Inflammatory macrophage (primary cell): ENCODE measurements at regions not wholly inside any gene's neighbourhood (a gene's known extent, or its start where the extent isn't known, plus 50 kb on each side); places are given as distances from the start of the nearest gene placed in this dataset.
A peak's percentile ranks its signal among the peaks of the same experiment; 100 is the strongest.

Source experiments
- DNase-seq, 2 donors: peaks; one replicate each; pipeline ENCODE4 v3.0.0-alpha.2; 2020 to 2022

- no peak for DNase-seq
Measured at GRCh38 chr1:72932025-72932424, 649.7 kb upstream of the NEGR1 start.

GRCh38 chr1:72930528-72930927 is 648.2 kb upstream of the NEGR1 start:
- no peak for DNase-seq

GRCh38 chr1:72918940-72919339 is 636.6 kb upstream of the NEGR1 start:
- no peak for DNase-seq

GRCh38 chr1:72917920-72918319 is 635.6 kb upstream of the NEGR1 start:
- no peak for DNase-seq

- no peak for DNase-seq
Measured at GRCh38 chr1:72915581-72915980, 633.2 kb upstream of the NEGR1 start.

DNA sequence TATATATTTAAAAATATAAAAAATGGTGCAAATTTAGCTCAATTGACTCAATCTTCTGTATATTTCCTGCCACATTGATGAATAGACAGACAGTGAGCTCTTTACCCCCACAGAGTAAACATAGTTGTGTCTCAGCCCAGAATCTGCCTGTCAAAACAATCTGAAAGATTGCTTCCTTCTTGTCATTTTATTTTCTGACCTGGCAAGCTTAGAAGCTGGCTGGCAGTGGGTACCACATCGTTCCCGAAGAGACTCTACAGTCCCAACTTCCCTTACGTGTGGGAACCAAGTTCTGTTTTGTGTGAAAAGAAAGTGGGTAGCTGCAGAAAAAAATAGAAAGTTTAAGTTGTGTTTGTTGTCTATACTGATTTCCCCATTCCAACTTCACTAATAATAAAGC is 629.3 kb upstream of the NEGR1 start:
- DNase-seq = no peak

DNA sequence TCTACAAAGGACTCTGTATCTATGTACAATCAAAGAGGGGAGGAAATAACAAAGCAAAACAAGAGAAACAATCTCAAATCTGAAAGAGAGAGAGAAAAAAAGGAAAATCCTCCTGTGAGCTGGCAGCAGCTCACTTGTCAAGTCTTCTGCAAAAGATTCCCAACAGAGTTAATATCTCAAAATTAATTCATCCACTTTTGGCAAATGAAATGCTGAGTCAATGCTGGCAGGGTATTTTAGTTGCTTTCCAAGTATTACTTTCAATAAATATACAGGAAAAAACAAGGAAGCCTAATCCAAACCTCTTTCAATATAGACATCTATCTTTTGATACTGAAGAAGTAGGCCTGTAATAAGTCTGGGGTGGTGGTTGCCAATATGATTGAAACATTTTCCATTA is 613.9 kb upstream of the NEGR1 start:
- no peak for DNase-seq

GRCh38 chr1:72892461-72892860 is 610.1 kb upstream of the NEGR1 start:
- no peak for DNase-seq

- DNase-seq = no peak
Measured at GRCh38 chr1:72891976-72892375, 609.6 kb upstream of the NEGR1 start.

DNA sequence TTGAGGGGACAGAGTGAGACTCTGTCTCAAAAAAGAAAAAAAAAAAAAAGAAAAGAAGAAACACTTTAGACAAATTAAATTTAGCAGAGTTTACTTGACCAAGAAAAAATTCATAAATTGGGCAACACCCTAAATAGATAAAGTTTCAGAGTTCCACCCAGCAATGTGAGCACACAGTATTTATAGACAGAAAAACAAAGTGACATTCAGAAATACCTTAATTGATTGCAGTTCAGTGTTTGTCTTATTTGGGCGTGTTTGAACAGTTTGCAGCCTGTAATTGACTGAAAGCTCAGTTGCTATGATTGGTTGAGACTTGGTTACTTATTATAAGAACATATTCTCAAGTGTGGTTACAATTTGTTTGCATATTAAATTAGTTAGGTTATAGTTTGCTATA is 603.5 kb upstream of the NEGR1 start:
- no peak for DNase-seq

GRCh38 chr1:72885017-72885416 is 602.7 kb upstream of the NEGR1 start:
- no peak for DNase-seq

DNA sequence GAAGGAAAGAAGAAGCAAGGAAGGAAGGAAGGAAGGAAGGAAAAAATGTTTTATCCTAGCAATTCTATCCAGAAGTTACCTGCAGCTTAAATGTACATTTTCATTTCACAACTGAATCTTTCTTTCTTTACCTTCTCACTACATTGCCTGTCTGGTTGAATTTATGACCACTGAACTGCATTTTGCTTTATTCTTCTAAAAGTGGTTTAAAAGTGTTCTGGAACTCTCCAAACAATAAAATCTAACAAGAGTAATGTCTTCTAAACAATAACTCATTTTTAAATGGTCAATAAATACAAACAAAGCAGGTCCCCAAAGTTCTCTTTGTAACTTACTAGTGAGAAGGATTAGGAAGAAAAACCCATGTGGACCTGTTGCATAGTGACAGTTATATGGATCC is 587.5 kb upstream of the NEGR1 start:
- DNase-seq = no peak

- DNase-seq = no peak
Measured at GRCh38 chr1:72869441-72869840, 587.1 kb upstream of the NEGR1 start.

- no peak for DNase-seq
Measured at GRCh38 chr1:72851597-72851996, 569.3 kb upstream of the NEGR1 start.

DNA sequence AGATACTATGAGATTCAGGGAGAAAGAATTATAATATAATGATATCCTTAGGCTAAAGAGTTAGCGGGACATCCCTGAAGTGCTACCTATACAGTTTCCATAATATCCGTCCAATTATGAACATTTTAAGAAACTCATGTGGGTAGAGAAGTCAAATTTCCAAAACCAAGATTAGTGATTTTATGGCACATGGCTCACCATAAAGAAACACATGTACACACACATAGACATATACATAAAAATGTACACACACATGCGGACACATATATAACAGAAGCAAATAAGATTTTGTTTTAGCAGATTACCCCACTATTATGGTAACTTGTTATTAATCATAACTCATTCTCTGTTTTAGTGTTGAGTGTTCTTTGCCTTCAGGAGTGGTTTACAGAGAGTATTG is 566.7 kb upstream of the NEGR1 start:
- DNase-seq = no peak

DNA sequence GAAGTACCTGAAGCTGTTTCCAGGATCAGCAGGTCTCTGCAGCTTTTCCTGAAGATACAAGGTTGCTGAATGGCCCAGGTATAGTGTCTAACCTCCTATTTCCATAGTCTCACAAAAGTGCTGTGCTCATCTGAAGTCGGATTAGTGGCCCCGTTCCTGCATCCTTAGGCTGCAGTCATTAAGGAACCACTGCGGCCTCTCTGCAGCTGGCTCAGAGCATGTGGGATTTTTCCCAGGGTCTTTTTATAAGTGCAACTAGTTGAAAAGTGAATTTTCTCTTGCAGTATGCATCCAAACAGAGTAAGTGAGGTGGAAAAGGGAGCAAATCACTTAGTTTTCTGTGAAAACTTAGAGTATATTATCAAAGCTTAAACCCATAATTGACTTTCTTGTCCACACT is 565.3 kb upstream of the NEGR1 start:
- DNase-seq = no peak

DNA sequence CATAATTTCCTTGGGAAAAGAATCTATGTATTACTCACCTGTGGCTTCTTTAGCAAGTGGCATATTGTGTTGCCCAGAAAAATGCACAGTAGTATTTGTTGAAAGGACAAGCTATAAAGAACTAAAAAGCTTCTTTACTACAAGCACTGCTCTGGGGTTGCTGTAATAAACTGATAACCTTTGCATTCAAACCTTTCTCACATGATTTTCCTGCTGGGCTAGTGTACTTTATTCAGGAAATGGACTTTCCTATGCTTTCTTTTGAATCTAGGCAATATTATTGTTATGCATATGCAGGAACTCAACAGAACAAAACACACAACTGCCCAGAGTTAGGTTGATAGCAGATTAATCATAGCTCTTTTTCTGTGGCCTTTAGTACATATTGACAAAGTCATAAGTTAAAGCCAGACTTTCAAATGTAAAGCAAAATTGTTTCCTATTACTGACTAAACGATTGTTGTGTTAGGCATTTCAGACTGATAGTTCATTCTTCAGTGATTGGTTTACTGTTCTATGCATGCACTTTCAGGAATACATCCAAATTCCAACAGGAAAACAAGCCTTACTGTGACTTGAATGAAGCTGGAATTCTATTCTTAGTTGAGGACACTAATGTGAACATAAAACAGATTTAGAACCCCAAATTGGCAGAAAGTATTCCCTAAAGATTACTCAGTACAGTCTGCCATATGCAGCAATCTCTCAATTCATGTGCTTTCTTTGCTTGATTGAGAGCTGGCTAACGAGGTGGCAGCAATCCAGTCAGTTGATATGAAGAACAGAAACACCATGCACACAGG is 564.3 kb upstream of the NEGR1 start:
- DNase-seq = no peak

DNA sequence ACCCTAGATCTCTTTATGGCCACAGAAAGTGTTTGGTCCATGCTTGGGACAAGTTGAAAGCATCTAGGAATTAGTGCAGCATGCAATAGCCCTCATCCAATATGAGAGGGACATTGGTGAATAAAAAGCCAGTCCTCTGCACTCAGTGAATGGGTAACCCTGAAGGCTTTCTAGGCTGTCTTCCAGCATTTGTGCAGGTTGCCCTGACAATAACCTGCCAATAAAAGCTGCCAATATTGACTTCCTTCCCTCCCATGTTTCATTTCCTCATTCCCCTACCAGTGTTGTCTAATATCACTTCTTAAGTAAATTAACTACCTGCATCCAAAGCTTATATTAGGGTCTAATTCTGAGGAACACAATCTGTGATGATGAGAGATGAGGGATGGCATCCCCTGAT is 563.6 kb upstream of the NEGR1 start:
- DNase-seq = no peak

DNA sequence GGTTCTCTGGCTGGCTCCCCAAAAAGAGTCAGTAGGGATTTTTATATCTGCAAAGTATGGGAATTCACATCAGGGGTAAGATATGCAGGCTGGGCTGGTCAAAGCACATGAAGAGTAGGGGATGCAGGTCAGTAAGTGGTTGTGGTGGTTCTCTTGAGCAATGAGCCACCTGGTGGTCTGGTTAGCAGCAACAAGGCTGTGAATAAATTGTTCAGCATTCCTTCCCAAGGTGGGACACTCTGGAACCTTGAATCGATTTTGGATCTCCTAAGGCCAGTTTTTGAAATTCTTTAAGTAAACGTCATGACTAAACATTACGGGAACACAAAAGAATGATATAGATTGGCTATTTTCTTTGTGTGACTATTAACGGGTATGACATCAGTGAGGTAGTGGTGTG is 563.0 kb upstream of the NEGR1 start:
- no peak for DNase-seq

- DNase-seq = no peak
Measured at GRCh38 chr1:72837781-72838180, 555.4 kb upstream of the NEGR1 start.

GRCh38 chr1:72830606-72831390 is 548.5 kb upstream of the NEGR1 start:
- no peak for DNase-seq

- peak in 1 of 2 donors; percentile 22 for DNase-seq
Measured at GRCh38 chr1:72827278-72827677, 544.9 kb upstream of the NEGR1 start.

- no peak for DNase-seq
Measured at GRCh38 chr1:72804541-72804940, 522.2 kb upstream of the NEGR1 start.

DNA sequence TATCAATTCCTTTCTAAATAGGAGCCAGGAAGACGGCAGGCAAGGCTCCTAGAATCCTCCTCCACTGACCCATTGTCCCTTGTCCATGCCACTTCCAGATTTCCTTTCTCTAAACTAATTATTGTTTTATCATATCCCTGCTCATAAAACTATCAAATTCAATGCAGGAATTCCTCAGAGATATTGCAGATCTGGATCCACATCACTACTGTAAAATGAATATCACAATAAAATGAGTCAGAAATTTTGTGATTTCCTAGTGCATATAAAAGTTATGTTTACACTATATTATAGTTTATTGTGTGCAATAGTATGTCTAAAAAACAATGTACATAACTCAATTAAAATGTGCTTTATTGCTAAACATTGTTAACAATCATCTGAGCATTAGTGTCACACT is 498.7 kb upstream of the NEGR1 start:
- DNase-seq = no peak
